ENCODE measurements at regions not wholly inside any gene's neighbourhood (a gene's known extent, or its start where the extent isn't known, plus 50 kb on each side); places are given as distances from the start of the nearest gene placed in this dataset.

- TF ChIP-seq CTCF (IDR thresholded peaks at IDR 0.05; ENCODE audit: insufficient read depth, low read length) (no peak), REST (IDR thresholded peaks at IDR 0.05; ENCODE audit: insufficient replicate concordance, low read depth) (no peak), POLR2AphosphoS5 (IDR thresholded peaks at IDR 0.05; ENCODE audit: low read depth) (no peak), SPI1 (IDR thresholded peaks at IDR 0.05; ENCODE audit: borderline replicate concordance, low read depth) (no peak), GABPA (IDR thresholded peaks at IDR 0.05; ENCODE audit: low read depth) (no peak)
Measured at GRCh38 chr7:86012971-86013370, 630.7 kb upstream of the GRM3 start.

Measured in HL-60 (cell line).